ENCODE measurements at regions not wholly inside any gene's neighbourhood (a gene's known extent, or its start where the extent isn't known, plus 50 kb on each side); places are given as distances from the start of the nearest gene placed in this dataset.

GRCh38 chr7:53699215-53699837 lies 663.9 kb downstream of the POM121L12 start:
- Histone ChIP-seq H3K9me3 (ENCODE audit: control insufficient read depth, insufficient read depth, low read length) (peaks cover 2% of the 10 kb centered on the region), H3K27ac (ENCODE audit: low read length) (no peak overlapping the region), H3K36me3 (ENCODE audit: control insufficient read depth, insufficient read depth, low read length) (no peaks in the 10 kb centered on the region), H3K4me3 (ENCODE audit: low read length) (no peak overlapping the region), H3K4me1 (ENCODE audit: control insufficient read depth, insufficient read depth, low read length) (no peaks in the 10 kb centered on the region), H3K27me3 (ENCODE audit: control insufficient read depth, insufficient read depth, low read length) (no peaks in the 10 kb centered on the region)
- 97% methylated on average over 5 of the region's 5 CpGs for WGBS (ENCODE audit: insufficient coverage)
- Mint-ChIP-seq H3K27me3 (ENCODE audit: low read depth in 2 of 2) (no peaks in the 10 kb centered on the region), H3K4me1 (no peaks in the 10 kb centered on the region), H3K36me3 (no peaks in the 10 kb centered on the region), H3K4me3 (no peak overlapping the region), H3K9me3 (peaks cover 14 to 18% of the 10 kb centered on the region in 2 donors), H3K27ac (no peak overlapping the region)
- ATAC-seq (no peak), DNase-seq (no peak)
- intact Hi-C loops (cut with micrococcal nuclease), result no loop called here
- TF ChIP-seq CTCF (IDR thresholded peaks at IDR 0.05), result no peak

GRCh38 chr7:53719122-53719521 lies 683.7 kb downstream of the POM121L12 start:
- H3K27ac Mint-ChIP-seq, result no peak overlapping the region
- no peak for DNase-seq
- H3K27me3 Mint-ChIP-seq (ENCODE audit: low read depth in 2 of 2), result no peaks in the 10 kb centered on the region
- H3K36me3 Mint-ChIP-seq, result peaks cover 7% of the 10 kb centered on the region
- TF ChIP-seq CTCF (IDR thresholded peaks at IDR 0.05), result no peak
- H3K4me1 Mint-ChIP-seq, result no peaks in the 10 kb centered on the region
- H3K4me3 Mint-ChIP-seq, result no peak overlapping the region
- 67% methylated on average over 1 of the region's 3 CpGs for WGBS (ENCODE audit: insufficient coverage)
- H3K9me3 ChIP-seq (ENCODE audit: control insufficient read depth, insufficient read depth, low read length), result peaks cover 17% of the 10 kb centered on the region
- H3K36me3 ChIP-seq (ENCODE audit: control insufficient read depth, insufficient read depth, low read length), result no peaks in the 10 kb centered on the region
- H3K27ac ChIP-seq (ENCODE audit: low read length), result no peak overlapping the region
- H3K9me3 Mint-ChIP-seq, result peaks cover 12 to 23% of the 10 kb centered on the region in 2 donors
- intact Hi-C loops (cut with micrococcal nuclease), result no loop called here
- no peak overlapping the region for H3K4me3 ChIP-seq (ENCODE audit: low read length)
- no peaks in the 10 kb centered on the region for H3K4me1 ChIP-seq (ENCODE audit: control insufficient read depth, insufficient read depth, low read length)
- H3K27me3 ChIP-seq (ENCODE audit: control insufficient read depth, insufficient read depth, low read length), result no peaks in the 10 kb centered on the region
- ATAC-seq, result no peak

GRCh38 chr7:53740971-53741370 lies 705.5 kb downstream of the POM121L12 start:
- intact Hi-C loops (cut with micrococcal nuclease), result no loop called here
- H3K27ac Mint-ChIP-seq, result no peak overlapping the region
- Histone ChIP-seq H3K9me3 (ENCODE audit: control insufficient read depth, insufficient read depth, low read length) (peaks cover 26% of the 10 kb centered on the region), H3K4me3 (ENCODE audit: low read length) (no peak overlapping the region), H3K27ac (ENCODE audit: low read length) (no peak overlapping the region), H3K4me1 (ENCODE audit: control insufficient read depth, insufficient read depth, low read length) (no peaks in the 10 kb centered on the region), H3K27me3 (ENCODE audit: control insufficient read depth, insufficient read depth, low read length) (no peaks in the 10 kb centered on the region), H3K36me3 (ENCODE audit: control insufficient read depth, insufficient read depth, low read length) (no peaks in the 10 kb centered on the region)
- H3K36me3 Mint-ChIP-seq, result peaks cover 35% of the 10 kb centered on the region
- TF ChIP-seq CTCF (IDR thresholded peaks at IDR 0.05), result no peak
- no peak for DNase-seq
- H3K4me1 Mint-ChIP-seq, result no peaks in the 10 kb centered on the region
- peaks cover 25 to 31% of the 10 kb centered on the region in 2 donors for H3K9me3 Mint-ChIP-seq
- H3K27me3 Mint-ChIP-seq (ENCODE audit: low read depth in 2 of 2), result no peaks in the 10 kb centered on the region
- 88% methylated on average over 6 of the region's 6 CpGs for WGBS (ENCODE audit: insufficient coverage)
- H3K4me3 Mint-ChIP-seq, result no peak overlapping the region
- no peak for ATAC-seq

All from natural killer cell (primary cell).